ENCODE measurements at regions not wholly inside any gene's neighbourhood (a gene's known extent, or its start where the extent isn't known, plus 50 kb on each side); places are given as distances from the start of the nearest gene placed in this dataset.

- TF ChIP-seq CTCF (IDR thresholded peaks at IDR 0.05) = no peak
- ATAC-seq (ENCODE audit: low read depth) (no peak), DNase-seq (no peak)
- intact Hi-C loops (cut with micrococcal nuclease) = no loop called here
- no peak overlapping the region for H3K27ac Mint-ChIP-seq
- no peak overlapping the region for H3K4me3 Mint-ChIP-seq
- ChIA-PET POLR2A (no interaction called here), CTCF (no interaction called here)
- peaks cover 3% of the 10 kb centered on the region for H3K36me3 Mint-ChIP-seq (ENCODE audit: low read depth)
- peaks cover 16% of the 10 kb centered on the region for H3K9me3 Mint-ChIP-seq
- H3K27me3 Mint-ChIP-seq = no peaks in the 10 kb centered on the region
- H3K4me1 Mint-ChIP-seq = no peaks in the 10 kb centered on the region
Observed at GRCh38 chr2:48169141-48169592, 145.3 kb upstream of the FOXN2 start.

GRCh38 chr2:48170281-48170680 lies 144.2 kb upstream of the FOXN2 start:
- ATAC-seq (ENCODE audit: low read depth) = no peak
- H3K9me3 Mint-ChIP-seq = peaks cover 16% of the 10 kb centered on the region
- H3K4me3 Mint-ChIP-seq = no peak overlapping the region
- POLR2A ChIA-PET = no interaction called here
- CTCF ChIA-PET = interaction anchor here (0.6 kb wide), 1 partner anchor 26 kb away, joined by 3 read pairs; no protein-coding TSS in a partner anchor
- peaks cover 3% of the 10 kb centered on the region for H3K36me3 Mint-ChIP-seq (ENCODE audit: low read depth)
- TF ChIP-seq CTCF (IDR thresholded peaks at IDR 0.05) = no peak
- H3K4me1 Mint-ChIP-seq = no peaks in the 10 kb centered on the region
- intact Hi-C loops (cut with micrococcal nuclease) = no loop called here
- DNase-seq = no peak
- H3K27me3 Mint-ChIP-seq = no peaks in the 10 kb centered on the region
- no peak overlapping the region for H3K27ac Mint-ChIP-seq

DNA sequence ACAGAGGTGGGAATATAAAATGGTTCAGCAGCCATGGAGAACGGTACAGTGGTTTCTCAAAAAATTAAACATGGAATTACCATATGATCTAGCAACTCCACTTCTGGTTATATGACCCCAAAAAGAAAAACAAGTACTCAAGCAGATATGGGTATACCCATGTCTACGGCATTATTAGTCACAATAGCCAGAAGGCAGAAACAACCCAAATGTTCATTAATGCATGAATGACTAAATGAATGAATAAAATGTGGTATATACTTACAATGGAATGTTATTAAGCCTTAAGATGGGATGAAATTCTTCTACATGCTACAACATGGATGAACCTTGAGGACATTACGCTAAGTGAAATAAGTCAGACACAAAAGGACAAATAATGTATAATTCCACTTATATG lies 141.3 kb upstream of the FOXN2 start:
- no peak overlapping the region for H3K27ac Mint-ChIP-seq
- H3K9me3 Mint-ChIP-seq = peaks cover 2% of the 10 kb centered on the region
- no peak overlapping the region for H3K4me3 Mint-ChIP-seq
- no peak for TF ChIP-seq CTCF (IDR thresholded peaks at IDR 0.05)
- ChIA-PET CTCF (no interaction called here), POLR2A (no interaction called here)
- intact Hi-C loops (cut with micrococcal nuclease) = no loop called here
- DNase-seq (no peak), ATAC-seq (ENCODE audit: low read depth) (no peak)
- no peaks in the 10 kb centered on the region for H3K36me3 Mint-ChIP-seq (ENCODE audit: low read depth)
- H3K27me3 Mint-ChIP-seq = no peaks in the 10 kb centered on the region
- H3K4me1 Mint-ChIP-seq = no peaks in the 10 kb centered on the region

DNA sequence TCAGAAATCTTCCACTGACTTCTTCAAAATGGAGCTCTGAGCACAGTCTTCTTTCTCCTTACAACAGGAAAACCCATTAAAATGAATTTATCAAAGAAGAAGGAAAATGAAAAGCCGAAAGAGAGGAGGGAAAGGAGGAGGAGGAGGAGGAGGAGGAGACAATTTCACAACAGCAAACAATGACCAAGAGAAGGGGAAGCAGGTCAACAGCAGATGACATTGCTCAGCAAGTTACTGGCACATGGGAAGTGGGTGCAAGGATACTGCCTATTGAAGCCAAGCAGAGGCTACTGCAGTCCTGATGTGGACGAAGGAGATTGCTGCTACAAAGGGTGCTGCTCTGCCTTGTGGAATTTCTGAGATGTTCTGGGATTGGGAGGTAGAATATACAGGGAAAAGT lies 140.0 kb upstream of the FOXN2 start:
- no peak for ATAC-seq (ENCODE audit: low read depth)
- no peak for TF ChIP-seq CTCF (IDR thresholded peaks at IDR 0.05)
- Mint-ChIP-seq H3K4me3 (no peak overlapping the region), H3K9me3 (peaks cover 2% of the 10 kb centered on the region), H3K4me1 (no peaks in the 10 kb centered on the region), H3K36me3 (ENCODE audit: low read depth) (no peaks in the 10 kb centered on the region), H3K27ac (no peak overlapping the region), H3K27me3 (no peaks in the 10 kb centered on the region)
- POLR2A ChIA-PET = no interaction called here
- CTCF ChIA-PET = no interaction called here
- intact Hi-C loops (cut with micrococcal nuclease) = no loop called here
- DNase-seq = no peak

DNA sequence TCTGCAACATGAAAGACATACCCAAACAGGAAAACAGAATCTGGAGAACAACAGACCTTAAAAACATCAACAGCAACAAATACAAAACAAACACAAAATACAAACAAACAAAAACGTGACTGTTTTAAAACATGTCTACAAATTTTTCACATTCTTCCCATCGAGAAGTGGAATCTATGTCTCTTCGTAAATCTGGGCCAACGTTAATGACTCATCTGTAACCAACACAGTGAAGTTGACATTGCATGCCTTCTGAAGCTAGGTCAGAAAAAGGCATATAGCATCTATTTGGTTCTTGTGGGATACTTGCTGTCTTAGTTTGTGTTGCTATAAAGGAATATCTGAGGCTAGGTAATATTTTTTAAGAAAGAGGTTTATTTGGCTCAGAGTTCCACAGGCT lies 139.2 kb upstream of the FOXN2 start:
- ATAC-seq (ENCODE audit: low read depth) = no peak
- DNase-seq = no peak
- no peak for TF ChIP-seq CTCF (IDR thresholded peaks at IDR 0.05)
- ChIA-PET CTCF (no interaction called here), POLR2A (no interaction called here)
- H3K27ac Mint-ChIP-seq = no peak overlapping the region
- intact Hi-C loops (cut with micrococcal nuclease) = no loop called here
- H3K4me1 Mint-ChIP-seq = no peaks in the 10 kb centered on the region
- no peaks in the 10 kb centered on the region for H3K36me3 Mint-ChIP-seq (ENCODE audit: low read depth)
- H3K4me3 Mint-ChIP-seq = no peak overlapping the region
- no peaks in the 10 kb centered on the region for H3K27me3 Mint-ChIP-seq
- peaks cover 2% of the 10 kb centered on the region for H3K9me3 Mint-ChIP-seq
